A673 (cell line): ENCODE measurements at regions not wholly inside any gene's neighbourhood (a gene's known extent, or its start where the extent isn't known, plus 50 kb on each side); places are given as distances from the start of the nearest gene placed in this dataset.

Experiments
- CTCF ChIP-seq: fragments of 300-800, 200-600 bp; sonication (generic); conservative IDR thresholded peaks from 2 replicates; pipeline ENCODE4 v1.5.1; 2017; ENCODE audit warnings: low read depth, mild to moderate bottlenecking, antibody characterized with exemption, low read length, moderate library complexity, mixed read lengths
- EZH2 ChIP-seq: fragments of 200-600 bp; sonication (generic); IDR thresholded peaks from 2 replicates; pipeline ENCODE4 v1.6.1; 2017; ENCODE audit warnings: borderline replicate concordance, low read depth, mild to moderate bottlenecking, mixed read lengths, antibody characterized with exemption, low read length; ENCODE audit not compliant: poor library complexity, severe bottlenecking

- TF ChIP-seq CTCF, result no peak
- TF ChIP-seq EZH2, result no peak
Observed at GRCh38 chr5:167229751-167230150, 1061.7 kb upstream of the WWC1 start.
